GM18867 (cell line): ENCODE measurements at regions not wholly inside any gene's neighbourhood (a gene's known extent, or its start where the extent isn't known, plus 50 kb on each side); places are given as distances from the start of the nearest gene placed in this dataset.

Experiments
- ATAC-seq: cut with Tn5 transposase; IDR thresholded peaks from one replicate; pipeline ENCODE4 v1.9.1; 2021; ENCODE audit warnings: mild to moderate bottlenecking, moderate library complexity; ENCODE audit not compliant: unreplicated experiment

DNA sequence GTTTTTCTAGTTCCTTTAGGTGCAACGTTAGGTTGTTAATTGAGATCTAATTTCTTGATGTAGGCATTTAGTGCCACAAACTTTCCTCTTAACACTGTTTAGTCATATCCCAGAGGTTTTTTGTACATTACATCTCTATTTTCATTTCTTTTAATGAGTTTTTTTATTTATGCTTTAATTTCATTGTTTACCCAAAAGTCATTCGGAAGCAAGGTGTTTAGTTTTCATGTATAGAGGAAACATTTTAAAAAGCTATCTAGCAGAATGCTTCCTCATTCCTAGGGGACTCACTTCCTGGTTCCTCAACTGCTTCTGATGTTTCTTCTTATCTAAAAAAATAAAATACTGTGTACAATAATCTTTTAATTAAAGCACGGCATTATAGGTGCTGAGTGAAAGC, 307.2 kb upstream of the CAMK1G start:
- ATAC-seq: no peak

DNA sequence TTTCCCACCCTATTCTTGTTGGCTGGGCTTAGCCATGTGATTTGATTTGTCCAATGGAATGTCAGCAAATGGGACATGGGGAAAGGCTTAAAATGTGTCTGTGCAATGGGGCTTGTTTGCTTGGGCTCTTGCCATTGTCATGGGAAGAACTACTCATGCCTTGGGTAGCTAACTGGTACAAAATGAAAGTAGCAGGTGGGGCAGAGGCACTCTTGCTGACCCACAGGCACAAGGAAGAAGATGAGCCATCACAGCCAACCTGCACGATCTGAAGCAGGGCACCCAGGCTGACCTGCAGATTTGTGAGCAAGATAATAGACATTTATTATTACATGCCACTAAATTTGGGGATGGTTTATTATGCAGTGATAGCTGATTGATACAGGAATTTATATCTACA, 305.9 kb upstream of the CAMK1G start:
- ATAC-seq: no peak

DNA sequence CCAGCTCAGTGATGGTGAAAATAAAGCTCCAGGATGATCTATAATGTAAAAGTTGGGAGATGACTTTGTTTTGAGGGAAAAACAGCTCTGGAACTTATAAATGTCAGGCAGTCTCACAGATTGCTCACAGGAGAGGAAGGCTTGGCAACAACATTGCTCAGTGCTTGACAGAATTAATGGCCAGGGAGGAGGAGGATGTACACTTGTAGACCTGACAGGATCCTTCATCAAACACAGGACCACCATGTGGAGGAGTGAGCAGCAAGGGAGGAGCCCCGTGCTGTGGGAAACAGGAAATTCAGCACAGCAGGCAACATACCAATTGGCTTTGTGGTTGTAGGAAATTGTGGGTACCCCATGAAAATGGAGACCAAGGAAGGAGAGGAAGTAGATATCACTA, 291.8 kb upstream of the CAMK1G start:
- ATAC-seq: no peak

DNA sequence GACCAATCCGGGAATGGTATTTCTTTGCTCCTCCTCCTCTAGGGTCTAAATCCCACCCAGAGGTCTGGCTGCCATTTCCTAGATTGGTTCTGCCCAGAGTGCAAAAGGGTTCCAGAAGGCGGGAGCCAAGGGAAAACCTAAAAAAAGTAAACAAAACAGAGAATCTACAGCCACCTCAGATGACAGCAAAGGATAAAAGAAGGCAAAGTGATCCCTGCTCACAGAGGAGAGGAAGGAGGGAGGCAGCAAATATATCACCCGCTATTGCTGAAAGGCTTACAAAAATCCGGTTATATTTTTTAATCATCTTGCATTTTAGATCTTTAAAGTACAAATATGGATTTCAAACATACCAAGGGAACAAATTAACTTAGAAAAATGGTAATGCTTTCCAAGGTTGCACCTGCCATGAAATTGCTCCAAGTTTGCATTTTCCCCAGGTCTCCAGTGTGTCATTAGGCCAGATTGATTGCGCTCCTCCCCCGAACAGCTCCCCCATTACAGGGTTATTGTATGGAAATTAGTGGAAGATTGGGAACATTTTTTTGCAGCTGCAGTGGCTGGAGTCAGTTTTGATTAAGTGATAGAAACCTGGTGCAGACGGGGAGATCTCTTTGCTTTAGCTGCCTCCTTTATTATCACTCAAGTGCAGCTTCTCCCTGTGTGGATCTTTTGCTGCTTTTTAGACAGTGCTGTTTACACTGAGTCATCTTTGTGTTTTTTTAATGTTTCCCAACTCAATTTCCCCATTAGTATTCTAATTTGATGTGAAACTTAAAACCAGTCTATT, 280.5 kb upstream of the CAMK1G start:
- no peak for ATAC-seq

DNA sequence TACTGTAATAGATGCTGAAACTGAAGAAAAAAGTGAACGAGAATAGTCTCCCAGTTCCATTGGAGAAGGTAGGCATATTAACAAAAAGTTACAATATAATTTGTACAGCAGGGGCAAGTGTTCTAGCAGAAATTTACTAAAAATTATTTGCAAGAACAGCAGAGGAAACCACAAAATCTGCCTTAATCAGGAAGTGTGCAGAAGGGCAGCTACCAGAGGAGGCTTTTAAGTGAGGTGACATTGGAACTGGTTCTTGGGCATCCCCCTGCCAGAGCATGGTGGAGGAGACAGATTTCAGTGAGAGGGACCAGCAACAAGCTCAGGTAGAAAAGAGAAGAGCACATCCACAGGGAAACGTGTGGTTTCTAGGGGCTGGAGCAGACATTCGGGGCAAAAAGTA, 279.3 kb upstream of the CAMK1G start:
- no peak for ATAC-seq

DNA sequence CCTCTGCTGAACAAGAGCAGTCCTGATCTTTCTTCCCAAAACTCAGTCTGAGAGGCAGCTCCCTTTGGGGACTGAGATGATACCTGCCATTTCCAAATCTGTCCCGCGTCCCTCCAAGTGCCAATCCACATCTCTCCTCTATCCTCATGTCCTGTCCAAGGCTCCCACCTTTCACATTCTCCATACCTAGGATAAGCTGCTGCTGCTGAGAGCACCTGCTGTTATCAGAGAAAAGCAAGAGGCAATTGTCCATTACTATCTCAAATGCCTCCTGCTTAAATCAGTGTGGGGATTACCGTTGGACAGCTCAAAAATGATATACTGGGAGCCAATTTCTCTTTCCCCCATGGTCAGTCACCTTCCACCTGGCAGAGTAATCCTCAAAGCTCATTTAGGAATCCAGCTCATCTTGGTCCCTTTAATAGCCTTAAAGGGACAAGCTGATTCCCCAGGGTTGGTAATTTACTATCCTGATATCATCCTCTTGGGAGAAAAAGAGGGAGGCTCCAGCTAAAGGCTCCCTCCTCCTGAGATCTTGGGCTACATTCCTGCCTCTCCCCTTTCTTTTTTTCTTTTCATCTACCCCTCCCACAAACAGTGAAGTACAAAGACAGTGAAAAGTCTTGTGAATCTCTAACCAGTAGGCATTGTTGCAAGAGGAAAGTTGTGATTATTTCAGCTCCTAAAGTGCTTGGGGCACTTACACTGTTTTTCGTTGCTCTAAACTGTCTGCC, 278.1 kb upstream of the CAMK1G start:
- no peak for ATAC-seq

DNA sequence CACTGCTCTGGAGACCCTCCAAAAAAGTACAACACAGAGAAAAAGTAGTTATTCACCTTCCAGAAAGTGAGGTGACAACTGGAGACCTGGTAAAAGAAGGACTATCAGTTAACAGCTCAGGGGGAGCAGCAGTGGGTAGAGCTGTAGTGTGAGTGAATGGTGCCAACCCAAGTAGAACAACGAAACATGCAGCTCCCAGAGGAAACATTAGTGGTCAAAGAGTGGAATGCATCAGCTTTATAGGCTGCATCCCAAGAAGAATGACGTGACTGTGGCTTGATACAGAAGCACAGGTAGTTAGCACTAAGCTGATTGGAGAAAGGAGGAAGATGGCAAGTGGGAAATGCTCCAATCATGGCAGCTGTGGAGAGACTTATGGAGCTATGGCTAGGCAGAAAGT, 275.7 kb upstream of the CAMK1G start:
- ATAC-seq: no peak

DNA sequence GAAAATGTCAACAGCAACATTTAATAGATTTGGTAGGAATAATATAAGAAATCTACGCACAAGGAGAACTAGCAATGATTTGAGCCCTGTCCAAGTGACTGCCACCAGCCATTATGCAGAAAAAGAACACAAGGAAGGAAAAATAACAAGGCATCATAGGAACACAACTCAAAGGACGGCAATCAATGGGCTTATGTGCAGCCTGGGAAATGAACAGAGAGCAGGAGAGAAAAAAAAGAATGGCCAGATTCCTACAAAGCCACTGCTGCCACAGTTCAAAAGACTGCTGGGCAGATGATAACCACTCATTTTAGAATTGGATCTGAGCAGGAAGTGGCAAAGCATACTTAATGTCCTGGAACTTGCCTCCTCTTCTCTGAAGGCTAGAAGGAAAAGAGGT, 274.3 kb upstream of the CAMK1G start:
- no peak for ATAC-seq

DNA sequence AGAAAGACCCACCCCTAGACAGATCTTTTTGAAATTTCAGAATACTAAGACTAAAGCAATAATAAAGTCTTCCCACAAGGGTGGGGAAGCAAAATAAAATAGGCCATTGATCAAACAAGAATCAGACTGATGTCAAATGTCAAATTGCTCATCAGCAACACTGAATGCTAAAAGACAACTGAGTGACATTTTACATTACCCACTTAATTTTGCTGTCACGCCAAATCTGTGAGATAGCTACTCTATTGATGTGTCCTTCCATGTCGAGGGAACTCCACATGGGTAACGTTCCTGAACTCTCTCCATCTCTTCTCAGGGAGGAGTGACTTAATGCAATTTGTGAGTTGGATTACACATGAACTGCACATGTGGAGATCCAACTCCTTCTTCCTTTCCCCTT, 271.7 kb upstream of the CAMK1G start:
- no peak for ATAC-seq

DNA sequence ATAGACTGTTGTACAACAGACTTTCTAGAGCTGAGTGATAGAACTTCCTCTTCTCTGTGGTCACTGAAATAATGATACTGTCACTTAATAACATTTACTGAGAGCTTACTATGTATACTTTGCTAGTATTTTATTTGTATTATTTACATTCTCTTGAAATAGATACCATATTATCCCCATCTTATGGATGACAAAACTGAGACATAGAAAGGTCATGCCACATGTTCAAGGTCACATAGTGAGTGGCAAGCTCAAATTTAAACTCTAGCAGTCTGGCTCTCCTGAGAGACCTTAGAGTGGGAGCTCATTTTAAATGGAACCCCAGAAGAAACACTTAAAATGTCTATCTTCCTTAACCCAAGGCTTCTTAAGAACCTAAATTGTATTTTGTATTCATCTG, 266.6 kb upstream of the CAMK1G start:
- ATAC-seq: no peak

DNA sequence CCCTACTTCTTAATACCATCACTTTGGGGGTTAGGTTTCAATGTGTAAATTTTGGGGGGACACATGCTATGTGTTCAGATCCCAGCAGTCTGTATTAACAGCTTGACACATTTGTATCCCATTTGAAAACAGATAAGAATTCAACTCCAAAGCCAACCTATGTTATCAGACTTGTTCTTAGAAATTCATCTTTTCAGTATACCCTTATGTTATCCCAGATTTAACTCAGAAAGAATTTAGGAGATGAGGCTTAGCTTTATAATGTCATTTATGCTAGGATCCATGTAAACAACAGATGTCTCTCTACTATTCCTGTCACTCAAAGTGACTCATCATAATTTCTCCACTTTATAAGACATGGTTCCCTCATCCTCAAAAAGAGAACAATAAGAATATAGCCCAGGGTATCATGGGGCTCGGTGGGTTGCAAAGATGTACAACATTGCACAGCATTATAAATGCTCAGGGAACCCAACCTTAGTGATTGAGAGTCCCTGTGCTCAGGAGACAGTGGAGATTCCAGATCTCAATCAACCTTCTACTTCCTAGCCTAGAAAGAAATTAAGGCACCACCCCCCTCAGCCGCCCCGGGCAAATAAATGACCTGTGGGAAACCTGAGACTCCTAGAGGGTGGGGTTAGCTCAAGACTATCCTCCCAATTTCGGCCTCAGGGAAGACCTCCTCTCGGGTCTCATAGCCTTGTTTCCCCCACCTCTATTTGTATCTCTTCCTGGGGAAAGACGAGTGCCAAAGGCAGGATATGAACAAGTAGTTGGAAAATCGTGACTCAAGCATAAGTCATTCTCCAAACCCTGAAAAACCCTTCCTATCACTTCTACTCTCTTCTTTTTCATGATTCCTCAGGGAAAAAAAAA, 265.1 kb upstream of the CAMK1G start:
- ATAC-seq: no peak

DNA sequence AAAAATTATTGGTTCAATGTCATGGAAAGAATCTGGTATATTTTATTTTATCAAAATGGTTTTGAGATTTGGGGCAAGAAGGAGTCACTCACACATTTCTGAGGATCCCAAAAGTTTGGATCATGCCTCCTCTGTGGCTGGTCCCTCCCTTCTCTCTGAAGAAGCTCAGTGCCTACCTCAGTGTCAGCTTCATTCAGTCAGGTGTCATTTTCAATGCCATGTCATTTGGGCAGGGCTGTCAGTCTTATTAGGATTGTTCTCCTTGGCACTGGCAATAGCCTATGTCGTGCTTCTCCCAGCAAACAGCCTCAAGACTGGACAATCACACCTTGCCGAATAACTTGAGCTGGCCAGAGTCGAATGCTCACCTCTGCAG, 264.5 kb upstream of the CAMK1G start:
- ATAC-seq: no peak

DNA sequence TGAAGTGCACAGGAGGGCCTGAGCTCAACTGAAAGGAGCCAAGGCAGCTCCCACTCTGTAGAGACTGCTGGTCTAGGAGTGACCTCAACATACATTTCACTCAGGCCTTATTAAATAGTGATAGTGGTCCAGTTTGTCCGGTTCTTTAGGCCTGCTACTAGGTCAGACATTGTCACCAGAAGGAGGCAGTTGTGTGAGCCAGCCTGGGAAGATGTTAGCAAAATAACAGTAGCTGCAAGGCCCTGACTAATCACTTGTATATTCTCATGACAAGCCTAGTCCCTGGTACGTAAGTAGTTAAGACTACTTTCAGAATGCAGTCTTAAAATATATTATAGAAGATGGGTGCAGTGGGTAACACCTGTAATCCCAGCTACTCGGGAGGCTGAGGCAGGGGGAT, 264.0 kb upstream of the CAMK1G start:
- ATAC-seq: no peak

DNA sequence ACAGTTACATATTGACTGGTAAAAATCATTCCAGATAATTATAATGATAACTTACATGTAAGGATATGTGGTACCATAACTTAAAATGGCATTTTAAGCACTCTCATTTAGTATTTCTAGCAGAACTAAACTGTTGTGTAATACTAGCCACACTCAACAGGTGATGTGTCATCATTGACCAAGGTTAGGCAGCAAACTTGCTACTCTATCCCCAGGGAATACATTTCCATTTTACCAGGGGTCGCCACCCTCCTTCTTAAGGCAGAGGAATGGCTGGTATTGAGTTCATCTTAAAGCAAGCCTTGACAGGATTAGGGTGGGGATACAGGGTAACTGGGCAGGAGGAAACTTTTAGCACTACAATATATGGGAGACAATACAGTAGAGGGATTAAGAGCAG, 259.8 kb upstream of the CAMK1G start:
- no peak for ATAC-seq

DNA sequence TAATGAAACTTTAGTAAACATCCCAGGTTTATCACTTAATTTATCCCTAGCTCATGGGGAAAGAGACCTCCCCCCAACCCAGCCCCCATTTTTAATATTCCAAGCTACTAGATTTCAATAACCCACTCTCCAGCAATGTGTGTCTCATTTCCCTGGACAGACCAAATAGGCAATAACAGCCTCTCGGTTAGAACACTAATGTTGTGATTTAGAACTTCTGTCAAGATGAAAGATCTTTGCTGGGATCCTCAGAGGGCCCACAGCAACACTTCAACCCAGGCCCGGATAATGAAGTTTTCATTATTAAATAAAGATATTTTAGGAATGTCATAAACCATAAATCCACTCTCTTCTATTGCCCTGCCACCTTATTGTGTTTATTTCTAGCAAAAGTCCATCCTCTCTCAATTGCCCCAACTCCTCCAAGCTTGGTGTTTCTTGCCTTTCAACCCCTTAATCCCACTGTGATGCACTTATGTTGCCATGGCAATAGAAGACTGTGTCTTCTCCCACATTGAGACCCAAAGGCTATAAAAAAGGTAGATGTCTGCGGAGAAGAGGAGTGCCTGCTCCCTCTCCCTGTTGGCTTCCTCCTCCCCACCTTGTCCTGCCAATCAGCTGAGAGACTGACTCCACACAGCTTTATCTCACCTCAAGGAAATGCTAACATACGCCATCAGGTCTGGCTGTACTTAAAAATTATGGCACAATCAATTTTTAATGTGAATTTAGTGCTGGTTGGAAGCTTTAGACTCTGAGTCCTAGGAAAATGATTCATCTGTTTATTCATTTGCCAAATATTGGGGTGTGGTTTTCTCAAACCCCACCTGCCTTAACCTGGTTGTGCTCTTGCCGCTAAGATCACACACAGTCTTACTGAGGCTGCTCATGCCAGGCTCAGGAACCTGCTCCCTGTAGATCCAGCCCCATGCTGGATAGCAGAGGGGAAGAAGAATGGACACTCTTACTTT, 258.3 kb upstream of the CAMK1G start:
- ATAC-seq: no peak

DNA sequence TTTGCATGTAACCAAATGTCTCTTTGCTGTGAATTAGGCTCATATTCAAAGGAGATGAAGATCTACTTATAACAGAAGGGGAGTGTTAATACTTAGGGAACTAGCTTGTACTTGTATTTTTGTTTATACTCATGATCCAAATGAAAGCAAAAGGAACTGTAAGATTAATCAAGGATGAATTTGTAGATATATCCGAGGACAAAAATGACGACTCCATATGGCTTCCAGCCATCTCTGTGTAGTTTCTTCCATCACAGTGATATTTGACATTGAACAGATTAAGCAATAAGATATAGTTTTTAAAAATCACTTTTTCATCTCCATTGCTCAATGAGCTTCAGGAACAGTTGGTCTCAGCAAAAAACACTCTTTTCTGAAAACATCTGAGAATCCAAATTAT, 257.4 kb upstream of the CAMK1G start:
- no peak for ATAC-seq

DNA sequence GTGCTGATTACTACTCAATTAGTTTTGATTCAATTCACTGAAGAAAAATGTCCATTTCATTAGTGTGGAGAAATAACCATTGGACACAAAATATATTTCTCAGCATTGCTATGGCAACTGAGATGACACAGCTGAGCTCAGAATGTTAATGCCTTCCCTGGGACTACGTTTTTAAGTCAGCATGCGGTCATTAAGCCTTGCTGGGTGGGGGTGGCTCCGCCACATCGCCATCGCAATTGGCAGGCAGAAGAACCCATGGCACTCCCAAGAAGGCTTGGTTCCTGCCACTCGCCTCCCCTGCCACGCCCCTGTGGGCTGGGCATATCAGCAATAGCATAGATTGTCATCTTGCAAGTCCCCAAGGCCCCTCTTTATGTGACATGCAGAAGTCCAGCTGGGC, 256.7 kb upstream of the CAMK1G start:
- no peak for ATAC-seq

DNA sequence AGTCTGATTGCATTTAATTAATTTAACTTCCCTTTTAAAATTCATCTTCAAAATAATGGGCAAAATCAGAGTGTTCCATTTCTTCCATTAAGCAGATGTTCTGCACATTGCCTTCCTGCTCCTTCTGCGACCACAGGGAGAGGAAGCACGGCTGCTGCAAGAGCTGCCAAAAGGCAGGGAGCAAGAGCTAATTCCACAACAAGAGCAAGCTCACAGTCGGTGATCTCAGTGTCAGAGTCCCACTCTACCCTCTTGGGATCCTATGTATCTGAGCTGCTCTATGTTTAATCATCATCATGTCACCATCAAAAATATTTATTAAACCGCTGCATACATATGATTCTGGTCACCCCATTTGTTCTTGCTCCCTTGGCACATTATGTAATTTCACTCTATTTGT, 255.3 kb upstream of the CAMK1G start:
- ATAC-seq: no peak

DNA sequence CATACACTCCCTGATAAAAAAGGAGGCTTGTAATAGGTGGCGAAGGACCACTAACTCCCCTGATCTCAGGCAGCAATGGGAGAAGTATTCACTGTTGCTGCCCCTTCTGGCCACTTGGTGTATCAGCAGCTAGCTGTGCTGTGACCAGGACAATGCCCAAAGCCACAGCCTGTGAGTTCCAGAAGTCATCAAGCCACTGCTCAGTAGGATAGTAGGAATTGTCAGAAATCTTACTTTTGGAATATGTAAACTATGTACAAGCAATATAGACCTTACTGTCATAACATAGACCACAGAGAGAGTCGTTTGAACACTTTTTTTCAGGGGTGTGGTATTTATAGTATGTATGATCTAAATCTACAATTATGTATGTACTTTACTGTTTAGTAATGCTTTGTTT, 248.3 kb upstream of the CAMK1G start:
- peak; percentile 91 for ATAC-seq

DNA sequence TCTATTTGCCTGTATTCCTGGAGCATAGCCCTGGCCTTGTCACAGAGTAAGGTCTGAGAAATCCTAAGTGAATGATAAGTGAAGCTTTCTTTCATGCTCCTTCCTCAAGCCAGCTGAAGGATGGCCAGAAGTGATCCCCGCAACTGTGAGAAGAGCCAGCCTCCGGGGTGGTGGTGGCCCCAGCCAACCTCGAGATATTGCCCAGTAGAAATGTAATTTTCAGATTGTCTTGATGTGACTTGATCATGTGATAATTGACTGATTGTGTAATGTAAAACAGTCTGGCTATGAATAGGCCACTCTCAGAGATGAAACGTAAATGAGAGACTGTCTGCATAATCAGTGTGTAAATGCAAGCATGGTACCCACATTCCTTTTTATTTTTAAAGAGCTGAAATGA, 242.4 kb upstream of the CAMK1G start:
- ATAC-seq: no peak
